ENCODE measurements at regions not wholly inside any gene's neighbourhood (a gene's known extent, or its start where the extent isn't known, plus 50 kb on each side); places are given as distances from the start of the nearest gene placed in this dataset.

- ChIA-PET POLR2A (interaction anchor here (1.0 kb wide), 2 partner anchors 35 to 110 kb away, joined by 3 read pairs; no protein-coding TSS in a partner anchor), CTCF (ENCODE audit: low intra/inter-chr PET ratio, low total read pairs) (no interaction called here)
- ATAC-seq, result no peak
- no TSS peak for BruUV-seq (replicated peaks)
- intact Hi-C loops (cut with micrococcal nuclease; ENCODE audit: unreplicated experiment), result no loop called here
- in situ Hi-C loops (cut with HindIII; ENCODE audit: extremely low pct_ligation_motif_present, low pct_unique_long_range_greater_than_20kb), result no loop called here
- no peak overlapping the region for H2AFZ ChIP-seq (ENCODE audit: low read length)
- FAIRE-seq, result no peak
- H3K9me3 ChIP-seq (ENCODE audit: low read length), result no peaks in the 10 kb centered on the region
- no peak overlapping the region for H3K4me2 ChIP-seq (ENCODE audit: low read depth, low read length)
- no peaks in the 10 kb centered on the region for H3K79me2 ChIP-seq (ENCODE audit: insufficient read depth, low read length)
- no peaks in the 10 kb centered on the region for H4K20me1 ChIP-seq (ENCODE audit: insufficient read depth, low read length)
- WGBS (ENCODE audit: low lambda C conversion rate), result 100% methylated on average over 1 of the region's 1 CpG
- TF ChIP-seq SOX6 (IDR thresholded peaks at IDR 0.05) (no peak), SOX6 (CRISPR knock-in tag; IDR thresholded peaks at IDR 0.05) (no peak), ZNF513 (CRISPR knock-in tag; conservative IDR thresholded peaks at IDR 0.05) (no peak), BHLHE40 (IDR thresholded peaks at IDR 0.05; ENCODE audit: low read length) (no peak), SAP130 (CRISPR knock-in tag; IDR thresholded peaks at IDR 0.05; ENCODE audit: low read depth) (no peak), GMEB2 (CRISPR knock-in tag; IDR thresholded peaks at IDR 0.05; ENCODE audit: low read depth) (no peak), JARID2 (CRISPR knock-in tag; IDR thresholded peaks at IDR 0.05; ENCODE audit: insufficient replicate concordance) (no peak), MATR3 (CRISPR knock-in tag; IDR thresholded peaks at IDR 0.05) (no peak), RBM22 (optimal IDR thresholded peaks at IDR 0.05; ENCODE audit: low read length) (no peak), NR0B2 (CRISPR knock-in tag; IDR thresholded peaks at IDR 0.05) (no peak), AGO2 (optimal IDR thresholded peaks at IDR 0.05; ENCODE audit: low read depth, low read length) (no peak), ZNF580 (CRISPR knock-in tag; IDR thresholded peaks at IDR 0.05; ENCODE audit: borderline replicate concordance, low read depth) (no peak), NFE2L1 (CRISPR knock-in tag; IDR thresholded peaks at IDR 0.05; ENCODE audit: borderline replicate concordance) (no peak)
- H3K27me3 ChIP-seq (ENCODE audit: control insufficient read depth in 1 of 2, insufficient read depth in 2 of 2, low read length in 2 of 2), result no peaks in the 10 kb centered on the region
- peaks cover 44% of the 10 kb centered on the region for H3K4me1 ChIP-seq (ENCODE audit: insufficient read depth, low read length)
- no peak for DNase-seq (ENCODE audit: low spot score)
- no peaks in the 10 kb centered on the region for H3K36me3 ChIP-seq (replicated peaks in 1 of 2; ENCODE audit: control insufficient read depth in 1 of 2, insufficient read depth in 2 of 2, low read length in 2 of 2)
- H3K4me3 ChIP-seq (replicated peaks in 1 of 3; ENCODE audit: insufficient read depth in 1 of 3, low read depth in 2 of 3, low read length in 3 of 3), result no peak overlapping the region
- no peak overlapping the region for H3K27ac ChIP-seq (ENCODE audit: extremely low read length, insufficient read depth, low read length)
- H3K9ac ChIP-seq (ENCODE audit: insufficient read depth, low read depth, low read length), result no peak overlapping the region
These were observed 90.9 kb downstream of the HS1BP3 start for GRCh38 chr2:20560011-20560410.

Measured in HepG2 (cell line).